HUES48 (cell line): ENCODE measurements at regions not wholly inside any gene's neighbourhood (a gene's known extent, or its start where the extent isn't known, plus 50 kb on each side); places are given as distances from the start of the nearest gene placed in this dataset.
"Not testable (repeated sequence)": the region's sequence is repeated elsewhere in the genome, so short reads cannot be mapped to it uniquely, and the experiment has no call there.

Experiments
- H3K27ac ChIP-seq: one replicate; pipeline ENCODE4 v1.7.0; 2013; ENCODE audit warnings: low read depth, low read length, inconsistent platforms
- H3K27me3 ChIP-seq: 2 replicates; pipeline ENCODE4 v1.6.1; 2013; ENCODE audit warnings: mild to moderate bottlenecking, low read length; ENCODE audit not compliant: control insufficient read depth, insufficient read depth
- H3K36me3 ChIP-seq: 2 replicates; pipeline ENCODE4 v1.6.1; 2013; ENCODE audit warnings: low read length; ENCODE audit not compliant: control insufficient read depth, insufficient read depth
- H3K4me1 ChIP-seq: 2 replicates; pipeline ENCODE4 v1.6.1; 2013; ENCODE audit warnings: mild to moderate bottlenecking, low read length; ENCODE audit not compliant: control insufficient read depth, insufficient read depth
- H3K4me3 ChIP-seq: 2 replicates; pipeline ENCODE4 v1.5.1; 2013; ENCODE audit warnings: mild to moderate bottlenecking, low read depth, low read length
- H3K9ac ChIP-seq: 2 replicates; pipeline ENCODE4 v1.6.1; 2013; ENCODE audit warnings: mild to moderate bottlenecking, low read depth, low read length, moderate library complexity
- H3K9me3 ChIP-seq: 2 replicates; pipeline ENCODE4 v1.6.1; 2013; ENCODE audit warnings: low read length; ENCODE audit not compliant: control insufficient read depth, insufficient read depth

DNA sequence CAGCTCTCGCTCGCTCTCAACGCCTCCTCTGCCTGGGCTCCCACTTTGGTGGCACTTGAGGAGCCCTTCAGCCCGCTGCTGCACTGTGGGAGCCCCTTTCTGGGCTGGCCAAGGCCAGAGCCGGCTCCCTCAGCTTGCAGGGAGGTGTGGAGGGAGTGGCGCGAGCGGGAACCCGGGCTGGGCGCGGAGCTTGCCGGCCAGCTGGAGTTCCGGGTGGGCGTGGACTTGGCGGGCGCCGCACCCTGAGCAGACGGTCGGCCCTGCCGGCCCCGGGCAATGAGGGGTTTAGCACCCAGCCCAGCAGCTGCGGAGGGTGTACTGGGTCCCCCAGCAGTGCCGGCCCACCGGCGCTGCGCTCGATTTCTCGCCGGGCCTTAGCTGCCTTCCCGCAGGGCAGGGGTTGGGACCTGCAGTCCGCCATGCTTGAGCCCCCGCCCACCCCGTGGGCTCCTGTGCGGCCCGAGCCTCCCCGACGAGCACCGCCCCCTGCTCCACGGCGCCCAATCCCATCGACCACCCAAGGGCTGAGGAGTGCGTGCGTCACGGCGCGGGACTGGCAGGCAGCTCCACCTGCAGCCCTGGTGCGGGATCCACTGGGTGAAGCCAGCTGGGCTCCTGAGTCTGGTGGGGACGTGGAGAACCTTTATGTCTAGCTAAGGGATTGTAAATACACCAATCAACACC lies 1128.9 kb downstream of the GATA3 start:
- not testable (repeated sequence) for H3K4me3 ChIP-seq, H3K4me1 ChIP-seq, H3K36me3 ChIP-seq, H3K27ac ChIP-seq, H3K9me3 ChIP-seq, H3K9ac ChIP-seq, H3K27me3 ChIP-seq

DNA sequence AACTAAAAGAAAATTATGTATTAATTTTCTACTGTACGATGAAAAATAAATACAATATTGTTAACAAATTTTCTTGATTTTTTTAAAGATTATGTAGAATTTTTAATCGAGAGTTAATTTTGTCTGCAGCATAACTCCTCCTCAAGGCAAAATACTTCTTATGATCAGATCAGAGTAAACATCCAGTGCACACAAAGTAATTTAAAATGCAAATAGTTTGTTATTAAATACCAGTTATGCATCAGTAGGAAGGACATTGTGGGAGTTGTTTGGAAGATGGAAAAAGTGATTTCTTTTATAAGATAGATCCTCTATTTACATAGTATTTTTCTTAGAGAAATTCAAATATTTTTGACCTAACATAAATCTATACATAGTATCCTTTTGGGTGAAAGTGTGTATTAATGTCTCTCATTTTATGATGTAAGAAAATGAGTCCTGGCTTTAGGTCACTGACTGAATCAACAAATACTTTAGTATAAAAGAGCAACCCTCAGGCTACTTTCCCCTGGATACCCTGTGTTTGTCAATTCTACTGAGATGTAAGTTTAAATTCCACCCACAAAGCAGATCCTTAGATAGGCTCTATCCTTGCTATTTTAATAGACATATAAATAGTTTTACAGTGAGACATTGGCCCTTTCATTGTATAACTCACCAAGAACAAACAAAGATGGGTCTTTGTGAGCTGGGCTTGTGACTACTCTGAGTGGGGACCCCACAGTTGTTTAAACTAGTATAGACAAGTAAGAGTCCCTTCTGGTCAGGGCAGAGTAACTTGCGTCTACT lies 1133.7 kb downstream of the GATA3 start:
- no peak overlapping the region for H3K9ac ChIP-seq
- H3K4me1 ChIP-seq = no peaks in the 10 kb centered on the region
- H3K4me3 ChIP-seq = no peak overlapping the region
- H3K9me3 ChIP-seq = no peaks in the 10 kb centered on the region
- H3K36me3 ChIP-seq = no peaks in the 10 kb centered on the region
- no peaks in the 10 kb centered on the region for H3K27me3 ChIP-seq
- H3K27ac ChIP-seq = no peak overlapping the region

DNA sequence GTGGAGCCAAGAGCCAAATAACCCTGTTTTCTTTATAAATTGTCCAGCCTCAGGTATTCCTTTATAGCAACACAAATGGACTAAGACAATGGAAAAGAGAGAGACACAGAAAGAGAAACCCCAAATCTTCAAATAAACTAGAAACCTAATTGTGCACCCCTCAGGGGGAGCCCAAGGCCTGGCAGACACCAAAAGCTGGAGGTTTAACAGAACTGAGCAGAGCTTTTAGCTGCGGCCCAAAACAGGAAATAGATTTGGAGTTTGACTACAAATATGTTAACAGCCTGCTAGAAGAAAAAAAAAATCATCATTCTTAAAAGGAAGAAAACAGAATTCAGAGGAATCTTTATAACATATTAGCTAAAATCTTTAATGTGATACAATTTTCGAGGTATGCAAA lies 1135.0 kb downstream of the GATA3 start:
- H3K4me1 ChIP-seq = no peaks in the 10 kb centered on the region
- H3K9me3 ChIP-seq = no peaks in the 10 kb centered on the region
- no peaks in the 10 kb centered on the region for H3K27me3 ChIP-seq
- no peak overlapping the region for H3K4me3 ChIP-seq
- H3K9ac ChIP-seq = no peak overlapping the region
- no peaks in the 10 kb centered on the region for H3K36me3 ChIP-seq
- H3K27ac ChIP-seq = no peak overlapping the region

DNA sequence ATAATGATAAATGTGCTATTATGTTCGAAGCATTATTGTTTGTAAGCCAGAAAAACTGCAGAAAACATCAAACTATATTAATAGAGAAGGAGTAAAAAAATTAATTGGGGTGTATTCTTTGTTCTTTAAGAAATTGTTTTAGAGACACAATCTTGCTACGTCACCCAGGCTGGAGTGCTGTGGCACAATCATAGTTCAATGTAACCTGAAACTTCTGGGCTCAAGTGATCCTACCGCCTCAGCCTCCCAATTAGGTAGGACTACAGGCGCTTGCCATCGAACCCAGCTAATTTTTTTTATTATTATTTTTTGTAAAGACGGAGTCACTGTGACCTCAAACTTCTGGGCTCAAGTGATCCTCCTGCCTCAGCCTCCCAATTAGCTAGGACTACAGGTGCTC lies 1138.6 kb downstream of the GATA3 start:
- H3K9me3 ChIP-seq = no peaks in the 10 kb centered on the region
- no peak overlapping the region for H3K4me3 ChIP-seq
- no peak overlapping the region for H3K9ac ChIP-seq
- no peak overlapping the region for H3K27ac ChIP-seq
- H3K27me3 ChIP-seq = no peaks in the 10 kb centered on the region
- no peaks in the 10 kb centered on the region for H3K4me1 ChIP-seq
- H3K36me3 ChIP-seq = no peaks in the 10 kb centered on the region

DNA sequence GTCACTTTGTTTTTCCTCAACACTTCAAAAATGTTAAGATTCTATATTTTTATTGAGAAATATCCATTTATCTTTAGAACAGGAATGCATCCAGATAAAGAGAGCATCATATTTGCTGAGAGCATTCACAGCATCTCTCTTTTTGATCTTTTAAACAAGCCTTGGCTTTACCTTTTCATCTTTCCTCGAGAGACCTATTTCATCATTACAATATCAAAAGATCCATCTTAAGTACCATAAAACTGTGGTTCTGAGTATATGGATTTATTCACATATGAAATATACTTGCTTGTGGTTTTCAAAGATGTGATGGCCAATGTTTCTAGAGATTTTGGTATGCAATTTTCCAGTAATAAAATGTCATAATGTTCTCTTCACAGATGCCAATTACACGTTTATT lies 1140.9 kb downstream of the GATA3 start:
- Histone ChIP-seq H3K27me3 (no peaks in the 10 kb centered on the region), H3K27ac (no peak overlapping the region), H3K9me3 (no peaks in the 10 kb centered on the region), H3K4me1 (no peaks in the 10 kb centered on the region), H3K36me3 (no peaks in the 10 kb centered on the region), H3K4me3 (no peak overlapping the region), H3K9ac (no peak overlapping the region)

DNA sequence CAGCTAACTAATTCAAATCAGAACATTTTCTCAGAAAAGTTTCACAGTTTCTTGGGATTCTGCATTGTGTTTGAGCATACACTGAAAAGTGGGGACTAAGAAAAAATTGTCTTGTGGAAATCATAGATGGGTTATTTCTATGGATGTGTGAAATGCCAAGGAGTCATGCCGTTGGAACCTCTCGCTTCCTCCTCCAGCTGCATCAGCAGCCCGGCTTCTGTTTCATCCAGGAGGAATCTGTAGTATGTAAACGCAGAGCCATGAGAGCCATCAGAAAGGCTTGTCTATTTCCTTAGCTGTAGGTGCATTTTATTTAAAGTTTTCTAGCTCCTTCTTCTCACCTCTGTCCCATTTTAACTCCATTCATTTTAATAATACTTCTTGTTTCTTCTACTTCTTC lies 1144.1 kb downstream of the GATA3 start:
- H3K27ac ChIP-seq = no peak overlapping the region
- H3K4me3 ChIP-seq = no peak overlapping the region
- no peak overlapping the region for H3K9ac ChIP-seq
- no peaks in the 10 kb centered on the region for H3K4me1 ChIP-seq
- no peaks in the 10 kb centered on the region for H3K9me3 ChIP-seq
- H3K27me3 ChIP-seq = no peaks in the 10 kb centered on the region
- H3K36me3 ChIP-seq = no peaks in the 10 kb centered on the region

DNA sequence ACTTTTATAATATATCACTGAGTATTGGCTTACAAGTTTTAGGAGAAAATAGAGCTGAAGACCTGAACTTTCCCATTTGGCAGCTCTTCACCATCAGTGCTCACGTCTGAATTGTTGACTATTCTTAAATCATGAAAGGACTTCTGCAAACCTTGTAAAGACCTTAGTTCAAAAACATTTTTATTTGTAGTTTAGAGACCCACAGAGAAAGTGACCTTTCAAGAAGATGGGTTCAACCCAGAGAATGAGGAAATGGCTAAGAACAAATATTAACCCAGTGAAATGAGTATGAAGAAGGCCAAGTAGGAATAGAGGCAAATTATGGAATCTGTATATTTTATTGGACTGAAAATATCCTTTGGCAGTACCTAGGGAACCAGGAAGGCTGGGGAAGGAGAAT lies 1151.1 kb downstream of the GATA3 start:
- Histone ChIP-seq H3K36me3 (no peaks in the 10 kb centered on the region), H3K4me3 (no peak overlapping the region), H3K4me1 (no peaks in the 10 kb centered on the region), H3K27me3 (no peaks in the 10 kb centered on the region), H3K27ac (no peak overlapping the region), H3K9ac (no peak overlapping the region), H3K9me3 (no peaks in the 10 kb centered on the region)

DNA sequence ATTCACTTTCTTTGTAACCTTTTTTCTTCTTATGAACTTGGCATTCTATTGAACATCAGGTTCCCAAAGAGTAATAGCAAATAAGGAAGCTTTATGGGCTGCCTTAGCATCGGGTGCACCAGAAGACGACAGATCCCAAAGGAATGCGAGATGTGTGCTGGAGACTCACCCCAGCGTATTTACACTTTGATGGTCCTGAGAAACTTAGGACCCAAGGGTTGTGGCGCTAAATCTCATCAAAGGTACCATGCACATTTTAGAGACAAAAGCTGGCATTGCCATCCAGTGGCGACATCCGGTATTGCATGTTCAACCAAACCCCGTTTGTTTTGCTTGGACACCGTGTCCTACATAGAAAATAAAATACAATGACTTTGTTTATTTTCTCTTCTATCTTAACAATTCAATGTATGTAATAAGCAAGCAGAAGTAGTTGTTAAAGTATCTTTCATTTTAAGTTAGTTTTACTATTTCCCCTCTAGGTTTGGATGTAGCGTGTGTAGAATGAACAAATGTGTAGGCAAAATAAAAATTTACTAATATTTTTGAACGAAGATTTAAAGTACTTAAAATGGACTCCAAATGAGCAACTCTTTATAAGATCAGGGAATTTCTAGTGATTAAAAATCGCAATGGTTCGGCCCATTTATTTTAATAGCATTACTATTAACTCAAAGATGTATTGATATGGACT lies 1154.8 kb downstream of the GATA3 start:
- Histone ChIP-seq H3K4me3 (no peak overlapping the region), H3K4me1 (peaks cover 4% of the 10 kb centered on the region; the same call in 1 of the 2 replicates), H3K27me3 (no peaks in the 10 kb centered on the region), H3K9ac (no peak overlapping the region), H3K36me3 (no peaks in the 10 kb centered on the region), H3K27ac (no peak overlapping the region), H3K9me3 (no peaks in the 10 kb centered on the region)

DNA sequence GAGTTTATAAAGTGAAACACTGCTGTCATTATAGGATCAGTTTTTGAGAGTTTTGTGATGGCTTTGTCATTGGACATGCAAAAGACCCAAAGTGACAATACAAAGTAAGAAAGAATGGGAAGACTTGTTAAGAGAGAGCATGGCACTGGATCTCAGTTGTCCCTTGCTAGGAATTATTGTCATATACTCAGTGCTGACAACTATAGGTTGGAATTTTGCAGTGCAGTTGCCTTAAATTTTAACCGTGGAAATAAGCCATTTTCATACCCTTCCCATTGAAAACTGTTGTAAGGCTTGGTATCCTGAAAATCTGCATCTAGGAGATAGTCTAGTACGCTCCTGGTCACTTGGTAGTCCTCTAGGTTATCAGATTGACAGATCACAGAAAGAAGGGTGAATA lies 1156.7 kb downstream of the GATA3 start:
- H3K9ac ChIP-seq = no peak overlapping the region
- peaks cover 4% of the 10 kb centered on the region; the same call in 1 of the 2 replicates for H3K4me1 ChIP-seq
- no peak overlapping the region for H3K4me3 ChIP-seq
- no peak overlapping the region for H3K27ac ChIP-seq
- H3K36me3 ChIP-seq = no peaks in the 10 kb centered on the region
- no peaks in the 10 kb centered on the region for H3K9me3 ChIP-seq
- no peaks in the 10 kb centered on the region for H3K27me3 ChIP-seq

DNA sequence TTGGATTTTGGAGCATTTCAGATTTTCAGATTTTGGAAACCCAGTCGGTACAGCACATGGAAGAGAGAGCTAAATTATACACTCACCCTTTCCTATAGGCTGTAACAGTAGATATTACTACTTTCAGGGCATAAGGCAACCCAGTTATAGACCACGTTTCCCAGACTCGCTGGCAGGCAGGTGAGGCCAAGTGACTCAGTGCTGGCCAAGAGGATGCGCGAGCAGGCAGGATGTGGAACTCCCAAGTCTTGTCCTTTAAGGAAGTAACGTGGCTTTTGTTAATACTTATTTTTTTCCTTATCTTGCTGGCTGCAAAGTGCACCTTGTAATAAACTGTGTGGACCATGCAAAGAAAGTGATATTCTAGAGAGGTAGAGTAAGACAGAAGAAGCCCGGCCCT lies 1160.1 kb downstream of the GATA3 start:
- H3K4me3 ChIP-seq = no peak overlapping the region

DNA sequence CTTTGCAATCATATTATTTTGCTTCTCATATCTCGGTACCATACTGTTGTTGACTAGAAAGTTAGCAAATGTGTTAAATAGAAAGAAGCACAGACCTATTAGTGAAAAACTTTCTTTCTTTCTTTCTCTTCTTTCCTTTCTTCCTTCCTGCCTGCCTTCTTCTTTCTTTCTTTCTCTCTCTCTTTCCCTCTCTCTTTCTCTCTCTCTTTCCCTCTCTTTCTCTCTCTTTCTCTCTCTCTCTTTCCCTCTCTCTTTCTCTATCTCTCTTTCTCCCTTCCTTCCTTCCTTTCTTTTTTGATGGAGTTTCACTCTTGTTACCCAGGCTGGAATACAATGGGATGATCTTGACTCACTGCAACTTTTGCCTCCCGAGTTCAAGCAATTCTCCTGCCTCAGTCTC lies 1160.6 kb downstream of the GATA3 start:
- Histone ChIP-seq H3K4me3 (no peak overlapping the region), H3K27ac (no peak overlapping the region), H3K36me3 (no peaks in the 10 kb centered on the region), H3K9ac (no peak overlapping the region), H3K4me1 (peaks cover 4% of the 10 kb centered on the region; the same call in 1 of the 2 replicates), H3K27me3 (no peaks in the 10 kb centered on the region), H3K9me3 (no peaks in the 10 kb centered on the region)

More for the DNA sequence above, 1160.1 kb downstream of the GATA3 start:
- Histone ChIP-seq H3K9me3 (no peaks in the 10 kb centered on the region), H3K27me3 (no peaks in the 10 kb centered on the region), H3K9ac (no peak overlapping the region), H3K36me3 (no peaks in the 10 kb centered on the region), H3K27ac (no peak overlapping the region), H3K4me1 (peaks cover 4% of the 10 kb centered on the region; the same call in 1 of the 2 replicates)
